NB4 (cell line): ENCODE measurements at regions not wholly inside any gene's neighbourhood (a gene's known extent, or its start where the extent isn't known, plus 50 kb on each side); places are given as distances from the start of the nearest gene placed in this dataset.

Experiments
- DNase-seq: peaks from one replicate; pipeline ENCODE4 v3.0.0; 2010; ENCODE audit warnings: low read depth
- H3K4me3 ChIP-seq: one replicate; pipeline ENCODE4 v1.5.1; 2011; ENCODE audit warnings: mild to moderate bottlenecking, low read depth, low read length, moderate library complexity
- MYC ChIP-seq: IDR thresholded peaks from 2 replicates; pipeline ENCODE4 v1.6.1; 2011; ENCODE audit warnings: low read depth, low read length
- POLR2A ChIP-seq: IDR thresholded peaks from 2 replicates; pipeline ENCODE4 v1.6.1; 2011; ENCODE audit warnings: mild to moderate bottlenecking; ENCODE audit not compliant: insufficient read length; ENCODE audit errors: extremely low read depth
- TF ChIP-seq, protein P1 (sequence below): IDR thresholded peaks from one replicate; pipeline ENCODE4 v1.5.1; 2012; ENCODE audit warnings: low read depth, low read length
- TF ChIP-seq, protein P2 (sequence below): IDR thresholded peaks from 2 replicates; pipeline ENCODE4 v1.6.1; 2011; ENCODE audit warnings: low read depth, low read length

DNA sequence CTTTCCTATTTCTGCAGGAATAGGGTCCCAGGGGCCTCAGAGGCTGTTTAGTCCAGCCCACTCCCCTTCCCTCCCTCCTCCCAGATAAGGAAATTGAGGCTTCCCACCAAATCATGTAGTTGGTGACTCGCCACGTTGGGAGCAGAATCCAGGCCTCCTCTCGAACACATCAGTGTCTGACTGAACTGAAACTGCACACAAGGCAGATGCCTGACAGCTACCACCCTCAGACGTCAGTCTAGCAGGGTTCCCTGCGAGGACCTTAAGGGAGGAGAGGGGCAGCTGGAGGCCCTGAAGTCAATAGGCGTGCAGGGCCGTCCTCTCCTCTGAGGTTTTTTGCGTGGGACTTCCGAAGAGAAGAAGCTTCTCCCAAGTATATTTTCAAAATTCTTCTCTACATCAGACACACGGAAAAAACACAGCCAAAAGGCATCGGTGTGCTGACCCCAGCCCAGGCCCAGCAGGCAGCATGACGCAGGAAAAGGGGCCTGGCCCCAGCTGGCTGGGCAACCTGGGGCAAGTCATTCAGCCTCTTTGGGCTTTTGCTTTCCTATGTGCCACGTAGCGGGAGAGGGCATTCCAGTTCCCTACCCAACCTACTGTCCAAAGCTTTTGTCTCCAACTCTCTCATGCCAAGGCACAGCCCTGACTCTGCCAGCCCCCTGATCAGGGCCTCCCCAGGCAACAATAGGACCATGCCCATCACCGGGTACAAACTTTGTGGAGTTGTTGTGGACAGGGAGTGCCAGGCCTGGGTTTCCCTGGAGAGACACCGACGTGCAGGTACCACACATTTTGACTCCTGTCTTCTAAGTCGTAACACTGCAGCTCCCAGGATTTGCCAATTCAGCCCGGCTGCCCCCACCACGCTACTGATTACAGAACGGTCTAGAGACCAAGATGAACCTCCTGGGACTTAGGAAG lies 283.1 kb downstream of the XXYLT1 start:
- TF ChIP-seq, protein P1, sequence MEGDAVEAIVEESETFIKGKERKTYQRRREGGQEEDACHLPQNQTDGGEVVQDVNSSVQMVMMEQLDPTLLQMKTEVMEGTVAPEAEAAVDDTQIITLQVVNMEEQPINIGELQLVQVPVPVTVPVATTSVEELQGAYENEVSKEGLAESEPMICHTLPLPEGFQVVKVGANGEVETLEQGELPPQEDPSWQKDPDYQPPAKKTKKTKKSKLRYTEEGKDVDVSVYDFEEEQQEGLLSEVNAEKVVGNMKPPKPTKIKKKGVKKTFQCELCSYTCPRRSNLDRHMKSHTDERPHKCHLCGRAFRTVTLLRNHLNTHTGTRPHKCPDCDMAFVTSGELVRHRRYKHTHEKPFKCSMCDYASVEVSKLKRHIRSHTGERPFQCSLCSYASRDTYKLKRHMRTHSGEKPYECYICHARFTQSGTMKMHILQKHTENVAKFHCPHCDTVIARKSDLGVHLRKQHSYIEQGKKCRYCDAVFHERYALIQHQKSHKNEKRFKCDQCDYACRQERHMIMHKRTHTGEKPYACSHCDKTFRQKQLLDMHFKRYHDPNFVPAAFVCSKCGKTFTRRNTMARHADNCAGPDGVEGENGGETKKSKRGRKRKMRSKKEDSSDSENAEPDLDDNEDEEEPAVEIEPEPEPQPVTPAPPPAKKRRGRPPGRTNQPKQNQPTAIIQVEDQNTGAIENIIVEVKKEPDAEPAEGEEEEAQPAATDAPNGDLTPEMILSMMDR, result no peak
- TF ChIP-seq, protein P2, sequence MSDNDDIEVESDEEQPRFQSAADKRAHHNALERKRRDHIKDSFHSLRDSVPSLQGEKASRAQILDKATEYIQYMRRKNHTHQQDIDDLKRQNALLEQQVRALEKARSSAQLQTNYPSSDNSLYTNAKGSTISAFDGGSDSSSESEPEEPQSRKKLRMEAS, result no peak
- TF ChIP-seq MYC, result no peak
- no peak for TF ChIP-seq POLR2A
- H3K4me3 ChIP-seq, result no peak overlapping the region
- DNase-seq, result peak; percentile 55

DNA sequence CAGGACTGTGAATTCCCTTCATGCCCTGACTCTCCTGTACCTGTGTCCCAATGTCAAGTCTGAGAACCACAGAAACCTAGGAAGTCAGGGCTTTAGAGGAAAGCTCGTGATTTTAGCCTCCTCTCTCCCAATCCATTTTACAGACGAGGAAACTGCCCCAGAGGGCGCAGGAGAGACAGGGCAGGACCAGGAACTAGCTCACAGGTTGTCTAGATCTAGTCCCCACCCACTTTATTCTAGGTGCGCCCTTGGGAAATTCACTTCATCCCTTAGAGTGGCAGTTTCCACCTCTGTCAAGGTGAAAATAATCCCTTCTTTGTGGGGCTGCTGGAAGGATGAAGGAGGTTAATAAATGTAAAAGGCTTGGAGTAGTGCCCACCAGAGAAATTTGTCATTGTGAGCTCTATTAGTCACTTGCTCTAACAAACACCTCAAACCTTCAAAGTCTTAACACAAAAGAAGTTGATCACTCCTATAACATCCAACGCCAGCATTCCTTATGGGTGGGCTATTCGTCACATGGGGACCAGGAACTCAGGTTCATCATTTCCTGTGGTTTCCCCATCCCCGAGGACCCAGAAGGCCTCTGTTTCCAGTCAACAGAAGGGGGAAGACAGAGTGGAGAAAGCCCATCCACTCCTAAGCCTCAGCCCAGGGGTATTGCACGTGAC lies 282.3 kb downstream of the XXYLT1 start:
- no peak for DNase-seq
- TF ChIP-seq, protein P1, result no peak
- TF ChIP-seq, protein P2, result no peak
- no peak for TF ChIP-seq POLR2A
- no peak for TF ChIP-seq MYC

DNA sequence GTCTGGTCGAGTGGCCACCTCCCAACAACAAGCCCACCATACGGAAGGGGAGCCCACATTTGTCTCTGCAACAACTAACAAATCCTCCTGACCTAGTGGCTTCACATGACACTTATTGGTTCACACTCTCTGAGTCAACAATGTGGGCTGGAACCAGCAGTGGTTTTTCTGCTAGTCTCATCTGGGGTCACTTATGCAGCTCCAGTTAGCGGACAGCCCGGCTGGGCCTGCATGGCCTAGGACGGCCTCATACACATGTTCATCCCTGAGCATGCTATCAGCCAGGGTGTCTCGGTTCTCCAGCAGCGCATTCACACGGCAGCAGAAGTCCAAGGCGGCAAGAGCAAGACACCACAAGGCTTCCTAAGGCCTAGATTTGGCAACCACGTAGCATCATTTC lies 281.7 kb downstream of the XXYLT1 start:
- TF ChIP-seq POLR2A (no peak), MYC (no peak)
- TF ChIP-seq, protein P2, result no peak
- TF ChIP-seq, protein P1, result no peak
- no peak overlapping the region for H3K4me3 ChIP-seq
- peak; percentile 45 for DNase-seq

More for the DNA sequence above, 282.3 kb downstream of the XXYLT1 start:
- no peak overlapping the region for H3K4me3 ChIP-seq

DNA sequence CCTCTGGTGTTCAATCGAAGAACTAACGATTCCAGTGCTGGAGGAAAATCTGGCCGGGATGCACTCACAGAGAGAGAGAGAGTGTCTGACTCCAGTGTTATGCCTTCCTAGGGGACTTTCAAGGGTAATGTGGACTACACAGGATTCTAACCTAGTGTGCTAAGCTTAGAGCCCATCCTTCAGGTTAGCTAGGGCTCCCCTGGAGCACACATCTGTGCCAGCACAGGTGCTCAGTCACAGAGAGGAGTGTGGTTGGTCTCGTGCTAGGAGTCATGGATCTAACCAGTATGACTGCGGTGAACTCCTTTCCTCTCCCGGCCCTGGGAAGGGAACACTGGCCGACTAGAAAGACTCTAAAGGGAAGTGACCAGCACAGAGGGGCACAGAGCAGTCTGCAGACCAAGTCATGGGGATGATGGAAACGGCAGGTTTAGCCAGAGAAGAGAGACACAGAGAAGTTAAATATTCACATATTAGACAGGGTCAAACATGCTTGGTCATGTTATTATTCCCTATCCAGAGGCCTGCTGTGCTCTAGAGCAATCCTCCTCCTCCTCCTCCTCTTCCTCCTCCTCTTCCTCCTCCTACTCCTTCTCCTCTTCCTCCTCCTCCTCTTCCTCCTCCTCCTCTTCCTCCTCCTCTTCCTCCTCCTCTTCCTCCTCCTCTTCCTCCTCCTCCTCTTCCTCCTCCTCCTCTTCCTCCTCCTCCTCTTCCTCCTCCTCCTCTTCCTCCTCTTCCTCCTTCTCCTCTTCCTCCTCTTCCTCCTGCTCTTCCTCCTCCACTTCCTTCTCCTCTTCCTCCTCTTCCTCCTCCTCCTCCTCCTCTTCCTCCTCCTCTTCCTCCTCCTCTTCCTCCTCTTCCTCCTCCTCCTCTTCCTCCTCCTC lies 280.3 kb downstream of the XXYLT1 start:
- TF ChIP-seq, protein P2, result no peak
- no peak for TF ChIP-seq MYC
- no peak for TF ChIP-seq POLR2A
- TF ChIP-seq, protein P1, result no peak
- no peak for DNase-seq

DNA sequence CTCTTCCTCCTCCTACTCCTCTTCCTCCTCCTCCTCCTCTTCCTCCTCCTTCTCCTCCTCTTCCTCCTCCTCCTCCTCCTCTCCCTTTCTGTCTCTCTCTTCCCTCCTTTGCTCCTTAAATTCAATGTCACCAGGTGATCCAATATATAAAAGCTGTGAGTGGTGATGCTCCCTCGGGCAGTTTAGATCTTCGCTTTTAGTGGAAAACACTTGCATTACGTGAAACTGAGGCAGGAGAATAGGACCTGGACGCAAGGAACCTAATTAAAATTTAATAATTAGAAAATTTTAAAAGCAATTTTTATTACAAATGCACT lies 279.7 kb downstream of the XXYLT1 start:
- TF ChIP-seq MYC (no peak), POLR2A (no peak)
- TF ChIP-seq, protein P1, result no peak
- TF ChIP-seq, protein P2, result no peak
- no peak overlapping the region for H3K4me3 ChIP-seq
- no peak for DNase-seq

More for the DNA sequence above, 280.3 kb downstream of the XXYLT1 start:
- no peak overlapping the region for H3K4me3 ChIP-seq
